KMS-11 (cell line): ENCODE measurements at regions not wholly inside any gene's neighbourhood (a gene's known extent, or its start where the extent isn't known, plus 50 kb on each side); places are given as distances from the start of the nearest gene placed in this dataset.
"Not testable (repeated sequence)": the region's sequence is repeated elsewhere in the genome, so short reads cannot be mapped to it uniquely, and the experiment has no call there.

ENCODE experiments used
- H2AFZ ChIP-seq: fragments of 200-600 bp; sonication (generic); 2 replicates; pipeline ENCODE4 v1.6.1; 2016; ENCODE audit warnings: antibody characterized with exemption, mixed run types, low read depth
- H3K27ac ChIP-seq: fragments of 200-600 bp; sonication (generic); 2 replicates; pipeline ENCODE4 v1.6.1; 2016; ENCODE audit warnings: mild to moderate bottlenecking, mixed run types
- H3K27me3 ChIP-seq: fragments of 200-600 bp; sonication (generic); 2 replicates; pipeline ENCODE4 v1.6.1; 2017; ENCODE audit warnings: mild to moderate bottlenecking, low read depth, mixed run types, moderate library complexity; ENCODE audit not compliant: insufficient read depth
- H3K36me3 ChIP-seq: fragments of 200-600 bp; sonication (generic); 2 replicates; pipeline ENCODE4 v1.6.1; 2017; ENCODE audit warnings: mild to moderate bottlenecking, mixed run types; ENCODE audit not compliant: insufficient read depth
- H3K4me1 ChIP-seq: fragments of 200-600 bp; sonication (generic); 2 replicates; pipeline ENCODE4 v1.6.1; 2016; ENCODE audit warnings: mild to moderate bottlenecking, low read depth, mixed run types; ENCODE audit not compliant: poor library complexity, severe bottlenecking
- H3K4me2 ChIP-seq: fragments of 200-600 bp; sonication (generic); 2 replicates; pipeline ENCODE4 v1.7.0; 2016; ENCODE audit warnings: mild to moderate bottlenecking, mixed run types
- H3K4me3 ChIP-seq: fragments of 200-600 bp; sonication (generic); IDR thresholded peaks from 2 replicates; pipeline ENCODE4 v1.6.1; 2017; ENCODE audit warnings: low read depth, low read length, mixed read lengths; ENCODE audit not compliant: insufficient read depth
- H3K79me2 ChIP-seq: fragments of 200-600 bp; sonication (generic); 2 replicates; pipeline ENCODE4 v1.6.1; 2016; ENCODE audit warnings: low read depth, mixed run types; ENCODE audit not compliant: insufficient read depth
- H3K9ac ChIP-seq: fragments of 200-600 bp; sonication (generic); 2 replicates; pipeline ENCODE4 v1.6.1; 2016; ENCODE audit warnings: mild to moderate bottlenecking, mixed run types
- H4K20me1 ChIP-seq: fragments of 200-600 bp; sonication (generic); 2 replicates; pipeline ENCODE4 v1.6.1; 2016; ENCODE audit warnings: mild to moderate bottlenecking, mixed run types; ENCODE audit not compliant: insufficient read depth
- TF ChIP-seq, protein P1 (sequence below): fragments of 200-600 bp; sonication (generic); conservative IDR thresholded peaks from 2 replicates; pipeline ENCODE4 v1.6.1; 2017; ENCODE audit warnings: low read depth, mild to moderate bottlenecking, antibody characterized with exemption, low read length, moderate library complexity, mixed read lengths

DNA sequence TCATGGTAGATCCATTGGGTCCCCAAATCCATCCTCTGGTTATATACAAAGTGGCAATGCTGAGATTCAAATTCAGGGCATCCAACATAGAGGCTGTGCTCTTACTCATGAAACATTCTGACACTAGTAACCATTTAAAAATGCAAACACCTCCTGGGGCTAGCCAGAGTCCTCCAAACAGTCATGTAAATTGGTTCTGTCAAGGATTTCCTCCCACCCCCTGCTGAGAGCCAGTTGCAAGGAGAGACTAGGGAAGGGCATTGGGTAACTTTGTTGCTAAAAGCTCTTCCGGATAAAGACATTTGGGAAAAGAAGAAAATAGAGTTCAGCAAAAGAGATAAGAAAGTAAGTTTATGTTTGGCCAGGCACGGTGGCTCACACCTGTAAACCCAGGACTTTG, 58.3 kb downstream of the ART5 start:
- H2AFZ ChIP-seq, H3K9ac ChIP-seq, H3K36me3 ChIP-seq, H4K20me1 ChIP-seq, H3K79me2 ChIP-seq, H3K27me3 ChIP-seq, H3K4me3 ChIP-seq, H3K27ac ChIP-seq, H3K4me1 ChIP-seq, H3K4me2 ChIP-seq: not testable (repeated sequence)

DNA sequence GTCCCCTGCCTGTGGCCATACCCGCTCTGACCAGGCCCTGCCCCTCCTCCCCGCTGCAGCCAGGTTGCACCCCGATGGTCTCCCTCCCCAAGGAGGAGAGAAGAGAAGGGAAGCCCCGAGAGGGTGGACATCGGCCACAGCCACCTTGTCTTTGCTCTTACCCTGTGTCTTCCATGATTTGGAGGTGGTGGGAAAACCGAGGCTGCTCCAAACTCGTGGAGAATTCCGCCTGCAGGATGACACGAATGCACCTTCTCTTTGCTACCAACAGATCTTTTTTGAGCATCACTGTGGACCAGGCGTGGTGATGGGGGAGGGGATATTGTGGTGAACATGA, 60.4 kb downstream of the ART5 start:
- H3K9ac ChIP-seq, H4K20me1 ChIP-seq, H3K36me3 ChIP-seq, H3K79me2 ChIP-seq, H3K27me3 ChIP-seq, H3K4me1 ChIP-seq, H3K27ac ChIP-seq, H3K4me2 ChIP-seq, H3K4me3 ChIP-seq: not testable (repeated sequence)
- TF ChIP-seq, protein P1, sequence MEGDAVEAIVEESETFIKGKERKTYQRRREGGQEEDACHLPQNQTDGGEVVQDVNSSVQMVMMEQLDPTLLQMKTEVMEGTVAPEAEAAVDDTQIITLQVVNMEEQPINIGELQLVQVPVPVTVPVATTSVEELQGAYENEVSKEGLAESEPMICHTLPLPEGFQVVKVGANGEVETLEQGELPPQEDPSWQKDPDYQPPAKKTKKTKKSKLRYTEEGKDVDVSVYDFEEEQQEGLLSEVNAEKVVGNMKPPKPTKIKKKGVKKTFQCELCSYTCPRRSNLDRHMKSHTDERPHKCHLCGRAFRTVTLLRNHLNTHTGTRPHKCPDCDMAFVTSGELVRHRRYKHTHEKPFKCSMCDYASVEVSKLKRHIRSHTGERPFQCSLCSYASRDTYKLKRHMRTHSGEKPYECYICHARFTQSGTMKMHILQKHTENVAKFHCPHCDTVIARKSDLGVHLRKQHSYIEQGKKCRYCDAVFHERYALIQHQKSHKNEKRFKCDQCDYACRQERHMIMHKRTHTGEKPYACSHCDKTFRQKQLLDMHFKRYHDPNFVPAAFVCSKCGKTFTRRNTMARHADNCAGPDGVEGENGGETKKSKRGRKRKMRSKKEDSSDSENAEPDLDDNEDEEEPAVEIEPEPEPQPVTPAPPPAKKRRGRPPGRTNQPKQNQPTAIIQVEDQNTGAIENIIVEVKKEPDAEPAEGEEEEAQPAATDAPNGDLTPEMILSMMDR, result peak; percentile 29; the same call in 1 of the 2 replicates
- H2AFZ ChIP-seq, result peak overlapping the region; percentile 66; the same call in 1 of the 2 replicates

DNA sequence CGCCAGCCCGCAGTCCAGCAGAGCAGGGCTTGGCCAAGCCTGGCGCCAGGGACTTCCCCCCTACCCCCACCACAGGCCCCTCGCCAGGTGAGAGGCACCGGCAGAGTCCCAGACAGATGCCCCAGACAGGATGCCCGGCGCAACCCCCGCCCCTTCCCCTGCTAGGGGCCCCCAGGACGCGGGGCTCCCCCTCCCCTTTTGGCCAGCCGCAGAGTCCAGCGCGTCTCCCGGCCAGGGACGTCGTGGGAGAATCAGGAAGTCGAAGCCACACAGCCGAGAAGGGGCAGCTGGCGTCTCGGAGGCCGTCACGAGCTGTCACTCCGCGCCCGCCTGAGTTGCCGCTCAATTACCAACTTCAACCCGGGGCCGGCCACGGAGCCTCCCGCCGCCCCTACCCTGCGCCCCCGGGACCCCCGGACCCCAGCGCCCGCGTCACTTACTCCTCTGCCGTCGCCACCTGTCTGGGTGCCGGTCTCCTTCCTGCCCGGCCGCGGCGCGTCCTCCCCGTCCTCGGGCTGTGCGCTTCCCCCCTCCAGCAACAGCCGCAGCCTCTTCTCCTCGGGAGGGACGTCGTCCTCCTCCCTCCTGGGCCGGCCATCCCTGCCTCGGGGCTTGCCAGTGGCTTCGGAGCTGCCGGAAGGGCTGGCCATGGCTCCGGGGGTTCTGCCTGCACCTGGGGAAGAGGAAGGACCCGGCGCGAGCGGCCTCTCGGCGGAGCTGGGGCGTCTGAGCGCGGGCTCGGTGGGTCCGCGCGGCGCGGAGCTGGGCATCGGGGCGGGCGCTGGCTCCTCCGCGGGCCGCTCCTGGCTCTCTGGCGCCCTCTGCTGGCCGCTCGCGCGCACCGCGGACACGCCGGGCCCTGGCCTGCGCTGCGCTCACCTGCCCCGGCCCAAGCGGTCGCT, 61.1 kb downstream of the ART5 start:
- Histone ChIP-seq H3K4me2 (peak overlapping the region; percentile 48), H2AFZ (peak overlapping the region; percentile 66)
- not testable (repeated sequence) for H3K4me3 ChIP-seq, H3K27me3 ChIP-seq, H3K27ac ChIP-seq, H3K4me1 ChIP-seq, H3K79me2 ChIP-seq, H3K9ac ChIP-seq, H3K36me3 ChIP-seq, H4K20me1 ChIP-seq
- TF ChIP-seq, protein P1, result peak; percentile 60

DNA sequence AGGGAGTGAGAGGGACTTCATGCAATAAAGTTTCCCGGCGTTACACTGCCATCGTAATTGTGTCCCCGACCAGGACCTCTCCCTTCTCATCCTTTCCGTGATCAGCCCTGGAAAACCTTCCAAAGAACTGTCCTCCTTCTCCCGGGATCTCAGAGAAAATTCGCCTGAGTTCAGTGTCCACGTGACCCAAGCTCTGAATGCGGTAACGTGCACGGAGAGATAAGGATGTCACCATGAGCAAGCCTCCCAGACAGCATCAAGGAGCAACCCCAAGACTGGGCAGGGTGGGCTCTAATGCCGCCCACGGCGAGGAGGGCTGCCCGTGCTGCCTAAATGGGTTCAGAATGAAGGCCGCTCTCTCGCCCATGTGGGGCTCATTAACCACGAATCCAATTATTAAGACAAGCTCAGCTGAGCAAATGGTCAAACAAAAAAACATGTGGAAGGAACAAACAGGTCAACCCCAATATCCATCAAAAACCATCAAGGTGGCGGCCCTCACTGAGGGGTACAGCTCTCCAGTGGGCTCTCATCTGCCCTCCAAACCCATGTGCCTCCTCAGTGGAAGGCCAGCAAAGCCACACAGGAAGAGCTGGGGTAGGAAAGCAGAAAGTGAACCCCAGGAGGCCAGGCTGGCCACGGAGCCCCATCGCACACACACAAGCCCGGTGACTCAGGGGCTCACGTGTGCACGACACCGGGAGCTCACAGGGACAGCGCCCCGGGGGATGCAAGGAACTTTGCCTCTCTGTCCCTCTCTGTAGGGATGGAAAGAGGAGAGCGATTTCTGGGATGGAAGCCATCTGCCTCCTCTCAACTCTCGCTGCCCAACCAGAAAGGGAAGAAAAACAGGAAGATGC, 62.0 kb downstream of the ART5 start:
- not testable (repeated sequence) for H3K4me3 ChIP-seq, H3K4me1 ChIP-seq, H3K4me2 ChIP-seq, H3K27ac ChIP-seq, H3K79me2 ChIP-seq, H2AFZ ChIP-seq, H4K20me1 ChIP-seq, H3K36me3 ChIP-seq, H3K9ac ChIP-seq, H3K27me3 ChIP-seq

DNA sequence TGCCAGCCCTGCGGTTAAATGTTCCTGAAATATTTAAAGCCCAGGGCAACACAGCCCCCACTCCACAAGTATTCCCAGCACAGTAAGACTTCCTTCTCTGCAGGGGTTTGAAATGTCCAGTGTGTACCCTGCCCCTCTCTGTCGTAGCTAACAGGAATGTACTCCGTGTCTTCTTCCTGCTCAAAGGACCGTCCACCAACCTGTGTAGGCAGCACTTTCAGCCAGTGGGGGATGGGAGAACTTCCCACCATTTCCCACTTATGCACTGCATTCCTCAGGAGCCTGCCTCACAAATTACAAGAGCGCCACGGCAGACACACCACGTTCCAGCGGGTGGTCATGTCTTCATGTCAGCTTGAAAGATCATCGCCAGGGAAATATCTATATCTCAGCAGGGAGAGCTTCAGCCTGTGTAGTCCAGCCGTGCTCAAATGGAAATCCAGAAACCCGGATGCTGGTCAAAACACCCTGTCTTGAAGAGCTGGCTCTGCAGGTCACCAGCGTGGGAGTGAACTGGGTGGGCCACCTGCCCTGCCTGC, 65.7 kb downstream of the ART5 start:
- H3K36me3 ChIP-seq, H4K20me1 ChIP-seq, H2AFZ ChIP-seq, H3K79me2 ChIP-seq, H3K4me1 ChIP-seq, H3K9ac ChIP-seq, H3K4me2 ChIP-seq, H3K4me3 ChIP-seq, H3K27me3 ChIP-seq, H3K27ac ChIP-seq: not testable (repeated sequence)

DNA sequence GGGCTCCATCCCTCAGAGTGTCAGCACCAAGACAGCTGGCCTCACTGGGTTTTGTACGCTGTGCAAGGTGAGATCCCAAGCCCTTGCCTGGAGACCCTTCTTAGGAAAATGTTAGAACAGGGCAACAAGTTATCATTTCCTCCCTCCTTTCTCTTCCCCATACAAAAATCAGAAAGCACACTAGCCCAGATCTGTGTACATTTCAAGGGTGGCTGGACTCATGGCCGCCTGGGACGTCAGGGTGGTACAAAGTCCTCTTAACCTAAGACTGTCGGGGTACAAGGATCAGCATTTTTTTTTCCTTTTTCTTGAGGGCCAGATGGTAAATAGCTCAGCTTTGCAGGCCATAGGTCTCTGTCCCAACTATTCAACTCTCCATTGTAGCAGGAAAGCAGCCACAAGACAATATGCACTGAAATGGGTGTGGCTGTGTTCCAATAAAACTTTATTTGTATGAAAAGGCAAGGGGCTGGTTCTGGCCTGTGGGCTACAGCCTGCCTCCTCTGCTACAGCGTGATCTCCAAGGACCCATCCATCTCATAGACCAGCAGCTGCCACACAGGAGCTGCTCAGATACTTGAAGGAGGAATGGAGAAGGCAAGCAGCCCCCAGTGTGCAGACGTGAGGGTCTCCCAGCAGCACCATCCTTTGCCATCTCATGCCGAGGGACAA, 68.7 kb downstream of the ART5 start:
- H3K4me3 ChIP-seq, H4K20me1 ChIP-seq, H3K36me3 ChIP-seq, H3K27me3 ChIP-seq, H3K9ac ChIP-seq, H2AFZ ChIP-seq, H3K79me2 ChIP-seq, H3K4me2 ChIP-seq, H3K27ac ChIP-seq, H3K4me1 ChIP-seq: not testable (repeated sequence)

DNA sequence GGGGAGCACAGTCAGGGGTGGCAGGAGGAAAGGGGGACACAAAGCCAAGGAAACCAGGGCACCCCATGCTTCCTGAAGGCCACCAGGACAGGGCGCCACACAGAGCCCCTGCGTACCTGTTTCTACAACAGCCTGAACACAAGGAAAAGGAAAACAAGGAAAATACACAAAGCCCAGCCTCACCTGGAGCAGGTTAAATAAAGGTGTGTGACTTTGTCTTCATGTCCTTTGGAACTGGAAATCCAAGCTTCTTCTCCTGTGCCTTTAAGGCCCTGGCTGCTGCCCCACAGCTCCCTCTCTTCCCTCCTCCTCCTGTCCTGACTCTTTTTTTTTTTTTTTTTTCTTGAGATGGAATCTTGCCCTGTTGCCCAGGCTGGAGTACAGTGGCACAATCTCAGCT, 70.0 kb downstream of the ART5 start:
- not testable (repeated sequence) for H2AFZ ChIP-seq, H3K36me3 ChIP-seq, H3K4me2 ChIP-seq, H3K9ac ChIP-seq, H3K27ac ChIP-seq, H3K4me3 ChIP-seq, H4K20me1 ChIP-seq, H3K27me3 ChIP-seq, H3K4me1 ChIP-seq, H3K79me2 ChIP-seq

DNA sequence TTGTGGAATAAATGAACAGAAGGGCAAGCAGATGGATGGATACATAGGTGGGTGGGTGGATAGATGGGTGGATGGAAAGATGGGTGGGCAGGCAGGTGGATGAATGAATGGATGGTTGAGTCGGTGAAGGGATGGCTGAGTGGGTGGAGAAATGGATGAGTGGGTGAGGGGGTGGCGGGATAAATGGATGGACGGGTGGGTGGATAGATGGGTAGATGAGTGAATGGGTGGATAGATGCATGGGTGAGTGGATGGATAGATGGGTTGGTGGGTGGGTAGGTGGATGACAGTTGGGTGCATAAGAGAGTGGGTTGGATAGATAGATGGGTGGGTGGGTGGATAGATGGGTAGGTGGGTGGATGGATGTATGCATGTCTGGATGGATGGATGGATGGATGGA, 76.0 kb downstream of the ART5 start:
- H3K27ac ChIP-seq, H2AFZ ChIP-seq, H3K9ac ChIP-seq, H3K4me3 ChIP-seq, H3K79me2 ChIP-seq, H3K36me3 ChIP-seq, H4K20me1 ChIP-seq, H3K4me1 ChIP-seq, H3K27me3 ChIP-seq, H3K4me2 ChIP-seq: not testable (repeated sequence)
